Nephron progenitor cell (in vitro differentiated cells): ENCODE measurements at regions not wholly inside any gene's neighbourhood (a gene's known extent, or its start where the extent isn't known, plus 50 kb on each side); places are given as distances from the start of the nearest gene placed in this dataset.

Source experiments
- DNase-seq: peaks from one replicate; pipeline ENCODE4 v3.0.0; 2021
- H3K27ac Mint-ChIP-seq: 2 replicates; pipeline ENCODE4 v1.8.0; 2021; ENCODE audit warnings: mild to moderate bottlenecking, moderate library complexity, mixed read lengths
- H3K27me3 Mint-ChIP-seq: 2 replicates; pipeline ENCODE4 v1.8.0; 2021; ENCODE audit warnings: mild to moderate bottlenecking, low read depth, mixed read lengths; ENCODE audit not compliant: poor library complexity
- H3K36me3 Mint-ChIP-seq: 2 replicates; pipeline ENCODE4 v1.8.0; 2021; ENCODE audit warnings: low read depth, mixed read lengths
- H3K4me1 Mint-ChIP-seq: 2 replicates; pipeline ENCODE4 v1.8.0; 2021; ENCODE audit warnings: mixed read lengths
- H3K4me3 Mint-ChIP-seq: 2 replicates; pipeline ENCODE4 v1.8.0; 2021; ENCODE audit warnings: mild to moderate bottlenecking, moderate library complexity, mixed read lengths
- H3K9me3 Mint-ChIP-seq: 2 replicates; pipeline ENCODE4 v1.8.0; 2021; ENCODE audit warnings: mild to moderate bottlenecking, moderate library complexity, mixed read lengths
- CTCF ChIP-seq: fragments of 200-600 bp; sonication (generic); IDR thresholded peaks from 2 replicates; pipeline ENCODE4 v1.5.0; 2021; ENCODE audit warnings: antibody characterized with exemption

DNA sequence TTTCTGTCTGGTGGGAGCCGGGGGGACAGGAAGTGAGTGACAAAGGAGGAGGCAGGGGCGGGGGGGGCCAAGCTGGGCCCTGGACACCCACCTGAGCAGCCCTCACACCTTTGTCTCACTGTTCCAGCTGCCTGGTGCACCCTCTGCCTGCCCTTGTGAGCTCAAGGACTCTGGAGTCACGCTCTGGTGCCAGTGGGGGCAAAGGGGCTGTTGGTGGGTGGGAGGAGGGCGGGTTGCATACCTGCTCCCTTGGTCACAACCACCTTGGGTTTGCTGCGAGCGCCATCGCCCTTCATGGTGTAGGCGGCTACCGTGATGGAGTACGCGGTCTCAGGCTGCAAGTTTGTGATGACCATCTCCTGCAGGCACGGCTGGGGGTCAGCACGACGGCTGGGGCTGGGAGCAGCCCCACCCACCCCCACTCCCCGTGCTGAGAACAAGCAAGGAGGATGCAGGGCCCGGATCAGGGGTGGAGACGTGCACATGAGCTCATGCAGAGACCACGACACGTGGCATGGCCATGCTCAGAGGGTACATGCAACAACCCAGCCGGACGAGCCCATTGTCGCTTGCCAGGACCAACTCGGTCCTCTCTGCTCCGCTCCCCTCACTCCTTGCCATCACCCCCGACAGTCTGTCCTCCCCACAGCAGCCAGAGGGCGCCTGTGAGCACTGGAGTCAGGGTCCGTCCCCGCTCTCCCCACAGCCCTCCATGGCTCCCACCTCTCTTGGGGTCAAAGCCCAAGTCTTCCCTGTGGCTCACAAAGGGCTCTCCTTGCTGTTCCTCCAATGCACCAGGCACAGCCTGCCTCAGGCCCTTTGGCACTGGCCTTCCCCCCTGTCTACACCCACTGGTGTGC lies 114.9 kb downstream of the PTPRS start:
- Mint-ChIP-seq H3K9me3 (peaks cover 2% of the 10 kb centered on the region), H3K27me3 (no peaks in the 10 kb centered on the region), H3K27ac (no peak overlapping the region), H3K4me3 (no peak overlapping the region), H3K36me3 (peaks cover 32% of the 10 kb centered on the region), H3K4me1 (no peaks in the 10 kb centered on the region)
- DNase-seq, result peak; percentile 54
- TF ChIP-seq CTCF, result peak; percentile 46

GRCh38 chr19:5224480-5224879 lies 116.1 kb downstream of the PTPRS start:
- Mint-ChIP-seq H3K27me3 (no peaks in the 10 kb centered on the region), H3K36me3 (peaks cover 21% of the 10 kb centered on the region), H3K4me3 (no peak overlapping the region), H3K27ac (no peak overlapping the region), H3K9me3 (no peaks in the 10 kb centered on the region), H3K4me1 (no peaks in the 10 kb centered on the region)
- DNase-seq, result no peak
- TF ChIP-seq CTCF, result no peak

DNA sequence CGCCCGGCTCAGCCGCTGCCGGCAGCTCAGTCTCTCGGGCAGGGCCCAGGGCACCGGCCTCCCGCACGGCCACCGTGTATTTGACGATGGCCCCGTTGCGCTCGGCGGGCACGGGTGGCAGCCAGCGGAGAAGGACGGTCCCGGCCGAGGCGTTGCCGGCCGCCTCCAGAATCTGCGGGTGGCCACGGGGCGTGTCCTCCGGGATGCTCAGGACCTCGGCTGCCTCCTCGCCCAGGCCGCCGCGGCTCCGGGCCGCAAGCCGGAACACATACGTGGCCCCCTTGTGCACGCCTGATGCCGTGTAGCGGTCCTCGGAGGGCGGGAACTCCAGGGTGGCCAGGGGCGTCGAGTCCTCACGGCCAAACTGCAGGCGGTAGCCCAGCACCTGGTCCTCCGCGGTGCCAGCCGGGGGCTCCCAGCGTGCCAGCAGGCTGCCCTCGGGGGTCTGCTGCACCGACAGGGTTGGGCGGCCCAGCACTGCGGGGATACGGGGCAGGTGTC lies 117.7 kb downstream of the PTPRS start:
- TF ChIP-seq CTCF, result no peak
- Mint-ChIP-seq H3K4me1 (no peaks in the 10 kb centered on the region), H3K27me3 (no peaks in the 10 kb centered on the region), H3K36me3 (peaks cover 14% of the 10 kb centered on the region), H3K27ac (no peak overlapping the region), H3K9me3 (no peaks in the 10 kb centered on the region), H3K4me3 (no peak overlapping the region)
- DNase-seq, result no peak

GRCh38 chr19:5222178-5222577 lies 118.4 kb downstream of the PTPRS start:
- no peak for TF ChIP-seq CTCF
- H3K9me3 Mint-ChIP-seq, result no peaks in the 10 kb centered on the region

GRCh38 chr19:5220866-5221265 lies 119.7 kb downstream of the PTPRS start:
- H3K9me3 Mint-ChIP-seq, result no peaks in the 10 kb centered on the region
- H3K4me3 Mint-ChIP-seq, result no peak overlapping the region
- no peaks in the 10 kb centered on the region for H3K27me3 Mint-ChIP-seq
- no peak for TF ChIP-seq CTCF
- DNase-seq, result no peak
- H3K4me1 Mint-ChIP-seq, result no peaks in the 10 kb centered on the region
- peaks cover 10% of the 10 kb centered on the region for H3K36me3 Mint-ChIP-seq
- peak overlapping the region; percentile 75 for H3K27ac Mint-ChIP-seq

More at GRCh38 chr19:5222178-5222577, 118.4 kb downstream of the PTPRS start:
- Mint-ChIP-seq H3K36me3 (peaks cover 10% of the 10 kb centered on the region), H3K4me3 (no peak overlapping the region), H3K27ac (no peak overlapping the region), H3K4me1 (no peaks in the 10 kb centered on the region), H3K27me3 (no peaks in the 10 kb centered on the region)
- DNase-seq, result no peak

- DNase-seq, result no peak
- Mint-ChIP-seq H3K4me3 (no peak overlapping the region), H3K9me3 (no peaks in the 10 kb centered on the region), H3K27ac (peak overlapping the region; percentile 75), H3K36me3 (peaks cover 10% of the 10 kb centered on the region), H3K4me1 (no peaks in the 10 kb centered on the region), H3K27me3 (no peaks in the 10 kb centered on the region)
- TF ChIP-seq CTCF, result no peak
These were observed 120.3 kb downstream of the PTPRS start for GRCh38 chr19:5220361-5220760.
